Neutrophil (primary cell): ENCODE measurements at regions not wholly inside any gene's neighbourhood (a gene's known extent, or its start where the extent isn't known, plus 50 kb on each side); places are given as distances from the start of the nearest gene placed in this dataset.

Experiments
- H3K27ac ChIP-seq: fragments of 200-600 bp; sonication (generic); 2 replicates; pipeline ENCODE4 v1.5.1; 2016; ENCODE audit warnings: mild to moderate bottlenecking, moderate library complexity
- H3K27me3 ChIP-seq: fragments of 200-600 bp; sonication (generic); 2 replicates; pipeline ENCODE4 v1.6.0; 2016; ENCODE audit warnings: mild to moderate bottlenecking
- H3K36me3 ChIP-seq: fragments of 200-600 bp; sonication (generic); 2 replicates; pipeline ENCODE4 v1.5.1; 2017
- H3K4me1 ChIP-seq, 2 experiments: fragments of 200-600 bp in 1 of 2; sonication (generic) in 1 of 2; 1 replicate in 1 of 2; 2 replicates in 1 of 2; pipeline versions ENCODE4 v1.5.1 to v1.6.1; 2013 to 2016; ENCODE audit warnings: low read depth in 1 of 2, low read length in 1 of 2, mild to moderate bottlenecking in 1 of 2, moderate library complexity in 1 of 2; ENCODE audit not compliant: control insufficient read depth in 1 of 2, insufficient read depth in 1 of 2
- H3K4me3 ChIP-seq, 2 experiments: fragments of 200-600 bp in 1 of 2; sonication (generic) in 1 of 2; 1 replicate in 1 of 2; 2 replicates in 1 of 2; pipeline ENCODE4 v1.5.1; 2013 to 2016; ENCODE audit warnings: low read depth in 1 of 2, low read length in 1 of 2, mild to moderate bottlenecking in 1 of 2, moderate library complexity in 1 of 2
- H3K9me3 ChIP-seq: fragments of 200-600 bp; sonication (generic); 2 replicates; pipeline ENCODE4 v1.5.1; 2016
- TF ChIP-seq, protein P1 (sequence below): fragments of 200-600 bp; sonication (generic); IDR thresholded peaks from 2 replicates; pipeline ENCODE4 v1.5.1; 2016; ENCODE audit warnings: antibody characterized with exemption

- H3K27ac ChIP-seq: peak overlapping the region; percentile 93
- H3K9me3 ChIP-seq: no peaks in the 10 kb centered on the region
- no peaks in the 10 kb centered on the region for H3K27me3 ChIP-seq
- peak overlapping the region; percentile 27 to 52 for H3K4me3 ChIP-seq
- peaks cover 83 to 90% of the 10 kb centered on the region in 2 experiments for H3K4me1 ChIP-seq
- no peaks in the 10 kb centered on the region for H3K36me3 ChIP-seq
- TF ChIP-seq, protein P1, sequence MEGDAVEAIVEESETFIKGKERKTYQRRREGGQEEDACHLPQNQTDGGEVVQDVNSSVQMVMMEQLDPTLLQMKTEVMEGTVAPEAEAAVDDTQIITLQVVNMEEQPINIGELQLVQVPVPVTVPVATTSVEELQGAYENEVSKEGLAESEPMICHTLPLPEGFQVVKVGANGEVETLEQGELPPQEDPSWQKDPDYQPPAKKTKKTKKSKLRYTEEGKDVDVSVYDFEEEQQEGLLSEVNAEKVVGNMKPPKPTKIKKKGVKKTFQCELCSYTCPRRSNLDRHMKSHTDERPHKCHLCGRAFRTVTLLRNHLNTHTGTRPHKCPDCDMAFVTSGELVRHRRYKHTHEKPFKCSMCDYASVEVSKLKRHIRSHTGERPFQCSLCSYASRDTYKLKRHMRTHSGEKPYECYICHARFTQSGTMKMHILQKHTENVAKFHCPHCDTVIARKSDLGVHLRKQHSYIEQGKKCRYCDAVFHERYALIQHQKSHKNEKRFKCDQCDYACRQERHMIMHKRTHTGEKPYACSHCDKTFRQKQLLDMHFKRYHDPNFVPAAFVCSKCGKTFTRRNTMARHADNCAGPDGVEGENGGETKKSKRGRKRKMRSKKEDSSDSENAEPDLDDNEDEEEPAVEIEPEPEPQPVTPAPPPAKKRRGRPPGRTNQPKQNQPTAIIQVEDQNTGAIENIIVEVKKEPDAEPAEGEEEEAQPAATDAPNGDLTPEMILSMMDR: no peak
These were observed 69.0 kb upstream of the CD93 start for GRCh38 chr20:23155141-23155590.

DNA sequence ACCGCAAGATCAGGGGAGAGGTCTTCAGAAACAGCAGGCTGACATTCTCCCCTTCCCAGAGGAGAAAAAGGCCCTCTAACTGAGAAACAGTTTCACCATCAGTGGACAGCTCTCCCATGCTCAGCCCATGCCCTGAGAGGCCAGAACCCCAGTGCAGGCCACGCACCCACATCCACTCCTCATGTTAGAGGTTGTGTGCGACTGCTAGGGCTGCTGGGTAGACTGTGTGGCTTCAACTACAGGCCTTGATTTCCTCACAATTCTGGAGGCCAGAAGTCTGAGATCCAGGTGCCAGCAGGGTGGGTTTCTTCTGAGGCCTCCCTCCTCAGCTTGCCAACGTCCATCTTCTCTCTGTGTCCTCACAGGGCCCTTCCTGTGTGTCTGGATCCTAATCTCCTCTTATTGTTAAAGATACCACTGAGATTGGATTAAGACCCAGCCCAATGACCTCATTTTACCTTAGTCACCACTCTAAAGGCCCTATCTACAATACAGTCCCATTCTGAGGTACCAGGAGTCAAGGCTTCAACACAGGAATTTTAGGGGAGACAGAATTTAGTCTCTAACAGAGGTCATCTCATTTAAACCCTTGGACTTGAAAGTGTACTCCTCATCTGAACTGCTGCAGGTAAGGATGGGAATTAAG is 67.7 kb upstream of the CD93 start:
- TF ChIP-seq, protein P1: no peak
- H3K4me3 ChIP-seq: no peak overlapping the region
- H3K9me3 ChIP-seq: no peaks in the 10 kb centered on the region
- no peaks in the 10 kb centered on the region for H3K27me3 ChIP-seq
- H3K4me1 ChIP-seq: peaks cover 78 to 88% of the 10 kb centered on the region in 2 experiments
- H3K36me3 ChIP-seq: no peaks in the 10 kb centered on the region
- peak overlapping the region; percentile 93 for H3K27ac ChIP-seq

GRCh38 chr20:23152902-23153301 is 66.8 kb upstream of the CD93 start:
- Histone ChIP-seq H3K27me3 (no peaks in the 10 kb centered on the region), H3K36me3 (no peaks in the 10 kb centered on the region), H3K27ac (peak overlapping the region; percentile 93), H3K4me1 (peaks cover 78 to 88% of the 10 kb centered on the region in 2 experiments), H3K4me3 (no peak overlapping the region), H3K9me3 (no peaks in the 10 kb centered on the region)
- TF ChIP-seq, protein P1: no peak

DNA sequence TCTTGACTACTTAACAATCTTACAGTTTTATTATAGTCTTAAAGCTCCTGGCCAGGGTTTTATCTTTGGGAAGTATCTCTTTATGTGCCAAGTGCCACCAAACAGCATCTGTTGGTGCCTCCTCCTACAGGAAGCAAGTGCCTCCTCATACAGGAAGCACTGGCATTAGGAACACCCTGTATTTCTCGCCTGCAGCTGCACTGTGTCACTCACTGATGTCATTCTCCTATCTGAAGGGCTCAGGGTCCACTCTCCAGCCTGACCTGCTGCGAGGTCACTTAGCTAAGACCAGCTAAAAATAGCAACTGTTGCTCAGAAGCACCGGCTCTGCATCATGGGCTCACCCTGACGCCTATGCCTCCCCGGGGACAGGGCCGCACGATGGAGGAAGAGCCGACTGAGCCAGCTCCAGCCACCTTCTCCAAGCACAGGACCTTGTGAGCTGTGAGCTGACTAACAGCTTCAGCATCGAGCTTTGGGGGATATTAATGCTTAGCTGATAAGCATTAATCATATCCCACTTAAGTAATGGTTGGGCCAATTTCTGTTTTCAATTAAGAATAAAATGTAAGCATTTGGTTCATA is 66.3 kb upstream of the CD93 start:
- H3K4me1 ChIP-seq: peaks cover 81 to 91% of the 10 kb centered on the region in 2 experiments
- H3K27me3 ChIP-seq: no peaks in the 10 kb centered on the region
- no peak overlapping the region for H3K4me3 ChIP-seq
- no peaks in the 10 kb centered on the region for H3K36me3 ChIP-seq
- H3K9me3 ChIP-seq: no peaks in the 10 kb centered on the region
- H3K27ac ChIP-seq: peak overlapping the region; percentile 93
- TF ChIP-seq, protein P1: no peak

- H3K4me1 ChIP-seq: peaks cover 86 to 96% of the 10 kb centered on the region in 2 experiments
- no peaks in the 10 kb centered on the region for H3K36me3 ChIP-seq
- no peaks in the 10 kb centered on the region for H3K27me3 ChIP-seq
- TF ChIP-seq, protein P1: no peak
- no peak overlapping the region for H3K4me3 ChIP-seq
- H3K9me3 ChIP-seq: no peaks in the 10 kb centered on the region
- H3K27ac ChIP-seq: peak overlapping the region; percentile 93
These were observed 65.8 kb upstream of the CD93 start for GRCh38 chr20:23151885-23152284.
